ENCODE measurements at regions not wholly inside any gene's neighbourhood (a gene's known extent, or its start where the extent isn't known, plus 50 kb on each side); places are given as distances from the start of the nearest gene placed in this dataset.

- Histone ChIP-seq H4K91ac (ENCODE audit: low read length) (no peak overlapping the region), H3K23ac (ENCODE audit: low read length in 2 of 2) (no peak overlapping the region), H3K27ac (ENCODE audit: low read length, poor library complexity, severe bottlenecking) (no peak overlapping the region), H3K4ac (ENCODE audit: low read depth in 1 of 2, low read length in 2 of 2) (no peak overlapping the region), H3K36me3 (ENCODE audit: control insufficient read depth in 1 of 2, insufficient read depth in 2 of 2, low read depth in 1 of 2, low read length in 2 of 2) (no peaks in the 10 kb centered on the region), H3K79me1 (replicated peaks; ENCODE audit: low read length, poor library complexity, severe bottlenecking) (no peaks in the 10 kb centered on the region), H3K27me3 (ENCODE audit: control insufficient read depth in 1 of 2, insufficient read depth in 1 of 2, low read length in 2 of 2) (peaks cover 0 to 80% of the 10 kb centered on the region in 2 experiments), H2AFZ (ENCODE audit: low read depth, low read length) (no peak overlapping the region), H3K9ac (ENCODE audit: low read length) (no peak overlapping the region), H3K9me3 (ENCODE audit: control insufficient read depth, low read length) (no peaks in the 10 kb centered on the region), H2BK15ac (ENCODE audit: low read depth, poor library complexity, severe bottlenecking) (no peak overlapping the region), H3K14ac (ENCODE audit: low read length in 2 of 2) (no peak overlapping the region), H2BK120ac (ENCODE audit: low read depth, low read length) (no peak overlapping the region), H3K4me3 (ENCODE audit: insufficient read depth in 1 of 2, low read depth in 1 of 2, low read length in 2 of 2) (no peak overlapping the region), H3K4me2 (ENCODE audit: low read length, poor library complexity, severe bottlenecking) (no peak overlapping the region), H2AK5ac (ENCODE audit: low read length, severe bottlenecking) (no peak overlapping the region), H3K18ac (ENCODE audit: low read depth in 1 of 2, low read length in 2 of 2) (no peak overlapping the region), H2BK5ac (ENCODE audit: low read depth, low read length, poor library complexity, severe bottlenecking) (no peak overlapping the region), H4K8ac (ENCODE audit: low read length) (no peak overlapping the region), H3K4me1 (ENCODE audit: control insufficient read depth, insufficient read depth, low read depth, low read length) (no peaks in the 10 kb centered on the region), H2BK12ac (ENCODE audit: low read length in 2 of 2) (no peak overlapping the region)
- WGBS, result 65% methylated on average over 3 of the region's 5 CpGs
- no peak for DNase-seq
Measured at GRCh38 chr15:59876140-59876539, 128.0 kb upstream of the FOXB1 start.

- no peak overlapping the region for H3K4ac ChIP-seq (ENCODE audit: low read depth in 1 of 2, low read length in 2 of 2)
- H3K9me3 ChIP-seq (ENCODE audit: control insufficient read depth, low read length), result no peaks in the 10 kb centered on the region
- no peak overlapping the region for H3K18ac ChIP-seq (ENCODE audit: low read depth in 1 of 2, low read length in 2 of 2)
- no peak overlapping the region for H3K4me2 ChIP-seq (ENCODE audit: low read length, poor library complexity, severe bottlenecking)
- H2BK12ac ChIP-seq (ENCODE audit: low read length in 2 of 2), result no peak overlapping the region
- H2AFZ ChIP-seq (ENCODE audit: low read depth, low read length), result no peak overlapping the region
- no peak overlapping the region for H3K27ac ChIP-seq (ENCODE audit: low read length, poor library complexity, severe bottlenecking)
- H3K4me3 ChIP-seq (ENCODE audit: insufficient read depth in 1 of 2, low read depth in 1 of 2, low read length in 2 of 2), result no peak overlapping the region
- H2BK120ac ChIP-seq (ENCODE audit: low read depth, low read length), result no peak overlapping the region
- no peaks in the 10 kb centered on the region for H3K79me1 ChIP-seq (replicated peaks; ENCODE audit: low read length, poor library complexity, severe bottlenecking)
- H2BK5ac ChIP-seq (ENCODE audit: low read depth, low read length, poor library complexity, severe bottlenecking), result no peak overlapping the region
- no peak overlapping the region for H2AK5ac ChIP-seq (ENCODE audit: low read length, severe bottlenecking)
- H3K27me3 ChIP-seq (ENCODE audit: control insufficient read depth in 1 of 2, insufficient read depth in 1 of 2, low read length in 2 of 2), result peaks cover 0 to 74% of the 10 kb centered on the region in 2 experiments
- DNase-seq, result no peak
- no peak overlapping the region for H4K91ac ChIP-seq (ENCODE audit: low read length)
- no peak overlapping the region for H3K9ac ChIP-seq (ENCODE audit: low read length)
- no peak overlapping the region for H3K23ac ChIP-seq (ENCODE audit: low read length in 2 of 2)
- H2BK15ac ChIP-seq (ENCODE audit: low read depth, poor library complexity, severe bottlenecking), result no peak overlapping the region
- 57% methylated on average over 1 of the region's 3 CpGs for WGBS
- no peak overlapping the region for H3K14ac ChIP-seq (ENCODE audit: low read length in 2 of 2)
- H3K36me3 ChIP-seq (ENCODE audit: control insufficient read depth in 1 of 2, insufficient read depth in 2 of 2, low read depth in 1 of 2, low read length in 2 of 2), result no peaks in the 10 kb centered on the region
- no peaks in the 10 kb centered on the region for H3K4me1 ChIP-seq (ENCODE audit: control insufficient read depth, insufficient read depth, low read depth, low read length)
- no peak overlapping the region for H4K8ac ChIP-seq (ENCODE audit: low read length)
Measured at GRCh38 chr15:59873644-59874272, 130.4 kb upstream of the FOXB1 start.

GRCh38 chr15:59867086-59867855 is 136.8 kb upstream of the FOXB1 start:
- Histone ChIP-seq H3K27me3 (ENCODE audit: control insufficient read depth in 1 of 2, insufficient read depth in 1 of 2, low read length in 2 of 2) (peaks cover 0 to 25% of the 10 kb centered on the region in 2 experiments), H3K4ac (ENCODE audit: low read depth in 1 of 2, low read length in 2 of 2) (no peak overlapping the region), H4K91ac (ENCODE audit: low read length) (no peak overlapping the region)

GRCh38 chr15:59866642-59867041 is 137.5 kb upstream of the FOXB1 start:
- no peak overlapping the region for H2BK12ac ChIP-seq (ENCODE audit: low read length in 2 of 2)
- no peaks in the 10 kb centered on the region for H3K4me1 ChIP-seq (ENCODE audit: control insufficient read depth, insufficient read depth, low read depth, low read length)
- H3K27me3 ChIP-seq (ENCODE audit: control insufficient read depth in 1 of 2, insufficient read depth in 1 of 2, low read length in 2 of 2), result peaks cover 0 to 19% of the 10 kb centered on the region in 2 experiments
- no peaks in the 10 kb centered on the region for H3K79me1 ChIP-seq (replicated peaks; ENCODE audit: low read length, poor library complexity, severe bottlenecking)
- H4K91ac ChIP-seq (ENCODE audit: low read length), result no peak overlapping the region
- H3K27ac ChIP-seq (ENCODE audit: low read length, poor library complexity, severe bottlenecking), result no peak overlapping the region
- H2AFZ ChIP-seq (ENCODE audit: low read depth, low read length), result no peak overlapping the region
- H2BK5ac ChIP-seq (ENCODE audit: low read depth, low read length, poor library complexity, severe bottlenecking), result no peak overlapping the region
- H3K4ac ChIP-seq (ENCODE audit: low read depth in 1 of 2, low read length in 2 of 2), result no peak overlapping the region
- H2BK120ac ChIP-seq (ENCODE audit: low read depth, low read length), result no peak overlapping the region
- no peak overlapping the region for H4K8ac ChIP-seq (ENCODE audit: low read length)
- no peak for DNase-seq
- no peak overlapping the region for H3K18ac ChIP-seq (ENCODE audit: low read depth in 1 of 2, low read length in 2 of 2)
- no peak overlapping the region for H2BK15ac ChIP-seq (ENCODE audit: low read depth, poor library complexity, severe bottlenecking)
- no peak overlapping the region for H3K4me2 ChIP-seq (ENCODE audit: low read length, poor library complexity, severe bottlenecking)
- WGBS, result 42% methylated on average over 2 of the region's 4 CpGs
- H3K23ac ChIP-seq (ENCODE audit: low read length in 2 of 2), result no peak overlapping the region
- no peak overlapping the region for H3K14ac ChIP-seq (ENCODE audit: low read length in 2 of 2)
- H3K36me3 ChIP-seq (ENCODE audit: control insufficient read depth in 1 of 2, insufficient read depth in 2 of 2, low read depth in 1 of 2, low read length in 2 of 2), result no peaks in the 10 kb centered on the region
- no peak overlapping the region for H3K9ac ChIP-seq (ENCODE audit: low read length)
- H3K4me3 ChIP-seq (ENCODE audit: insufficient read depth in 1 of 2, low read depth in 1 of 2, low read length in 2 of 2), result no peak overlapping the region
- no peaks in the 10 kb centered on the region for H3K9me3 ChIP-seq (ENCODE audit: control insufficient read depth, low read length)
- H2AK5ac ChIP-seq (ENCODE audit: low read length, severe bottlenecking), result no peak overlapping the region

More at GRCh38 chr15:59867086-59867855, 136.8 kb upstream of the FOXB1 start:
- H3K18ac ChIP-seq (ENCODE audit: low read depth in 1 of 2, low read length in 2 of 2), result no peak overlapping the region
- no peak overlapping the region for H3K23ac ChIP-seq (ENCODE audit: low read length in 2 of 2)
- no peak overlapping the region for H3K14ac ChIP-seq (ENCODE audit: low read length in 2 of 2)
- H2AK5ac ChIP-seq (ENCODE audit: low read length, severe bottlenecking), result no peak overlapping the region
- no peak overlapping the region for H3K4me2 ChIP-seq (ENCODE audit: low read length, poor library complexity, severe bottlenecking)
- H3K4me3 ChIP-seq (ENCODE audit: insufficient read depth in 1 of 2, low read depth in 1 of 2, low read length in 2 of 2), result no peak overlapping the region
- no peak overlapping the region for H4K8ac ChIP-seq (ENCODE audit: low read length)
- H2BK12ac ChIP-seq (ENCODE audit: low read length in 2 of 2), result no peak overlapping the region
- H2BK5ac ChIP-seq (ENCODE audit: low read depth, low read length, poor library complexity, severe bottlenecking), result no peak overlapping the region
- 74% methylated on average over 2 of the region's 5 CpGs for WGBS
- H2BK15ac ChIP-seq (ENCODE audit: low read depth, poor library complexity, severe bottlenecking), result no peak overlapping the region
- DNase-seq, result no peak
- H3K79me1 ChIP-seq (replicated peaks; ENCODE audit: low read length, poor library complexity, severe bottlenecking), result no peaks in the 10 kb centered on the region
- H3K4me1 ChIP-seq (ENCODE audit: control insufficient read depth, insufficient read depth, low read depth, low read length), result no peaks in the 10 kb centered on the region
- H3K9ac ChIP-seq (ENCODE audit: low read length), result no peak overlapping the region
- no peak overlapping the region for H2BK120ac ChIP-seq (ENCODE audit: low read depth, low read length)
- no peak overlapping the region for H2AFZ ChIP-seq (ENCODE audit: low read depth, low read length)
- H3K27ac ChIP-seq (ENCODE audit: low read length, poor library complexity, severe bottlenecking), result no peak overlapping the region
- no peaks in the 10 kb centered on the region for H3K9me3 ChIP-seq (ENCODE audit: control insufficient read depth, low read length)
- H3K36me3 ChIP-seq (ENCODE audit: control insufficient read depth in 1 of 2, insufficient read depth in 2 of 2, low read depth in 1 of 2, low read length in 2 of 2), result no peaks in the 10 kb centered on the region
